GM19452 (cell line): ENCODE measurements at regions not wholly inside any gene's neighbourhood (a gene's known extent, or its start where the extent isn't known, plus 50 kb on each side); places are given as distances from the start of the nearest gene placed in this dataset.

Experiments
- ATAC-seq: cut with Tn5 transposase; IDR thresholded peaks from one replicate; pipeline ENCODE4 v1.9.1; 2021; ENCODE audit not compliant: unreplicated experiment

DNA sequence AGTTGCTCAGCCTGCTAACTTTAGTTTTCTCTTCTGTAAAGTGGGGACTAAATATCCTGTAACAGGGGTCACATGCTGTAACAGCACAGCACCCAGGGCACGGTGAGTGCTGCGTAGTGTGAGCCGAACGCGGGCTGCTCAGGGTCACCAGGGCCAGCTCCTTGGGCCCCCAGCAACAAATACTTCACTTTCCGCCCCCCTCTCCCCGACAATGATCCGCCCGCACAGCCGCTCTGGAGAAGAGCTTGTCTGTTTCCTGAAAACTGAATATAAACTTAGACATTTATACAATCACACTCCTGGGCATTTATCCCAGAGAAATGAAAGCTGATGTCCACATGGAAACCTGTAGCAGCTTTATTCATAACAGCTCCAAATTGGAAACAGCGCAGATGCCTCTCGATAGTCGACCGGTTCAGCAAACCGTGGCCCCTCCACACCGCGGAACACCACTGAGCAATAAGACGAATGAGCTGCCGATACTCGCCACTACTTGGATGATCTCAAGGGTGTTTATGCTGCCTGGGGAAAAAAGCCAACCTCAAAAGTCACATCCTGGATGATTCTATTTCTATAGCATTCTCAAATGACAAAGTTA lies 267.2 kb downstream of the PARN start:
- ATAC-seq = no peak

DNA sequence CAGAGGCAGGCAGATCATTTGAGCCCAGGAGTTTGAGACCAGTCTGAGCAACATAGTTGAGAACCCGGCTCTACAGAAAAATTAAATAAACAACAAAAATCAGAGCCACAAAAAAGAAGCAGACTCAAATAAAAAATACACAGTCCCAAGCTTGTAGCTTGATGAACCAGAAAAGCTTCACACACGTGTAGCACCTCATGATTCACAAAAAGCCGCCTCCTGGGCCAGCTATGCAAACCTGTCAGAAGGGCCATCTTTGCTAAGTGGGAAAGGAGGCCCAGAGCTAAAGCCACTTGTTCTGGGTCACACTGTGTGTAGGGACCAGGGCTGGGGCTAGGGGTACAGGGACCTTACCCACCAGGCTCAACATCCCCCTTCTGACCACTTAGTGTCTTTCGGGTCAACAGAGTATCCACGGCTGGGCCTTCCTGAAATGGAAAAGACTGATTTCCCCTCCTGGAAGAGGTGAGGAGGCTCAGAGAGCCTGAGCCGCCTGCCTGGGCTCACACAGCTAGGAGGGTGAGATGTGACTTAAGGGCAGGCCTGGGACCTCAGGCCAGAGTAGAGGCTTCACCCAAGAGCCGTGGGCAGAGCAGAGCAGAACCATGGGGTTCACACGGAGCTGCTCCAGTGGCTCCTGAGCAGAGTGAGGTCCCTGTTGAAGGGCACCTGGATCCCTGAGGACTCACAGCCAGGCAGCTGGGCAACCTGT lies 269.6 kb downstream of the PARN start:
- no peak for ATAC-seq

DNA sequence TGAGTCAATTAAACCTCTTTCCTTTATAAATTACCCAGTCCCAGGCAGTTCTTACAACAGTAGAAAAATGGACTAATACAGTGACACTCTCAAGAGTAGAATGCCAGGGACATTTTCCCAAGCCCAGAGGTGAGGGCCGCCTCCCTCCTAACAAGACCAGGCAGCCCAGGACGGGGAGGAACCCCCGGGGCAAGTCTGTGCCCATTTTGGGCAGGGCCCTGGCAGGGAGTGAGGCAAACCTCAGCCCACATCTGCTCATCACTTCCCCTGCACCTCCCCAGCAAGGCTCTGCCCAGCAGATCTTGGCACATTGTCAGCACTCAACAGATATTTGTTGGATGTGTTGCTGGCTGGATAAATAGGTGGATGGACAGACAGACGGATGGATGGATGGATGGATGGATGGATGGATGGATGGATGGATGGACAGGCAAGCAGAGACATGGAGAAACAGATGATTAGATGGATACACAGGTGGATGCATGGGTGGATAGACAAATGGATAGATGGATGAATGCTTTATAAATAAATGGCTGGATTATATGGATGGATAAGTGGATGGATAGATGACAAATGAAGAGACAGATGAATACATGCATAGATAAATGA lies 271.3 kb downstream of the PARN start:
- ATAC-seq = no peak

DNA sequence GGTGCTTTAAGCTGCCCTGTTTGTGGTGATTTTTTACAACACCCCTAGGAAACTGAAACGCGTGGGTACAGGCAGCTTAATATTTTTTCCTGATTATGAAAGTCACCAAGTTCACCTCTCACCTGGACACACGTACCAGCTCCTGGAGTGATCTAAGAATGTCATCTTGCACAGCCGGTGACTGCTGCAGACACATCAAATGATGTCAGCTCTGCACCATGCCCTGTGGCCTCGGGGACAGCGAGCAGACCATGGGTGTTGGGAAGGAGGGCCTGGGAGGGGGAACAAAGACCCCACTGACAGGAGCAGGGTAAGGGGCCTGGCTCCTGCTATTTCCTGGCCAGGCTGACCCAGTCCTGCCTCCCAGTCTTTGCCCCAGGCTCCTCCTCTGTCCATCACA lies 272.7 kb downstream of the PARN start:
- no peak for ATAC-seq

DNA sequence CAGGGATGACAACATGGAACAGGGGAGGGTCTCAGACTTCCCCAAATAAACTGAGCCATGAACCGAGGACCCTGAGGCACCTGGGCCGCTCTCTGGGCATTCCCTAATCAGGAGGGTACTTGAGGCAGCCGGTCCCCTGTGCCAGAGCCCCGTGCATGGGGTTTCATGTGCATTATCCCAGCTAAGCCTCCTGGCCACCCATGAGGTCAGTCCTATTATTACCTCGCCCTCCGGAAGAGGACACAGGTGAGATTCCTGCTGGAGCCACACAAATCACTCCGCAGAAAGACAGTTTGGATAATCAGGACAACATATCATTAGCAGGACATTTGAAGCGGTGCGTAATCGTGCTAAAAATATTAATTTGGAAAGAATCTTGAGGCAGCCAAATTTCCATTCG lies 274.0 kb downstream of the PARN start:
- no peak for ATAC-seq

DNA sequence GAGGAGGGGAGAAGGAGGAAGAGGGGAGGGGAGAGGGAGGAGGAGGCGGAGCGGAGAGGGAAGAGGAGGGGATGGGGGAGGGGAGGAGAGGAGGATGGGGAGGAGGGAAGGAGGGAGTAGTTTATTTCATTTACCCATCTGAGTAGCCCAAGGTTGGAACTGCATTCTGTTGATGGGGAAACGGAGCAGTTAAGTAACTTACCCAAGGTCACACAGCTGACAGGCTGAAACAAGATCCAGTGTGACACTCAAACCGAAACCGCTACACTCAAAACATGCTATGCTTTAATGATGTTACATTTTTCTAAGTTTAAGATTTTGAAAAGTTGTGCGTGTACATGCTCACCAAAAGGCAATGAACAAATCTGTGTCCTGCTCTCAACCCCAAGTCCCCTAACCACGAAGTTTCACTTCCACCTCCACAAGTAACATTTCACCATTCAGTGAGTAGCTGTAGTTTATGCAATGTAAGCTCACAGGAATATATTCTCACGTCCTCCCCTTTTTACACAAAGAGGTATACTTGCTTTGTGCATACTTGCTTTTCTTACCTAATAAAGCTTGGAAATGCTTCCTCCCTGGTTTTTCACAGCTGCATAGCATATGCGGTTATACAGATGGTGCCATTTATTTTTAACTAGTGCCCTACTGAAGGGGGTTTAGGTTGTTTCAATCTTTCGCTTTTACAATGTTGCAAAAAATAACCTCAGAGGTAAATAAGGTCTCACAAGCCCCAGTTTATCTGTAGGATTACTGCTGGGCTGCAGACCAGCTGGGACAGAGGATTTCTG lies 275.3 kb downstream of the PARN start:
- ATAC-seq = peak; percentile 92

DNA sequence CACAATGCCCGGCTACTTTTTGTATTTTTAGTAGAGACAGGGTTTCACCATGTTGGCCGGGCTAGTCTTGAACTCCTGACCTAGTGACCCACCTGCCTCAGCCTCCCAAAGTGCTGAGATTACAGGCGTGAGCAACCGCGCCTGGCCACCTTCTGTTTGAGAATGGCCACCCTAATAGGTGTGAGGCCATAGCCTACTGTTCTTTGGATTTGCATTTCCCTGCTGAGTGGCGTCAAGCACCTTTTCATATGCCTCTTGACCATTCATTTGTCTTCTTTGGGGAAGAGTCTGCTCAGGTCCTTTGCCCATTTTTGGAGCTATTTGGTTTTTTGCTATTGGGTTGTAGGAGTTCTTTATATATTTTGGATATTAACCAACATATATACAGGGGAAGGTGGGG lies 276.7 kb downstream of the PARN start:
- ATAC-seq = no peak

DNA sequence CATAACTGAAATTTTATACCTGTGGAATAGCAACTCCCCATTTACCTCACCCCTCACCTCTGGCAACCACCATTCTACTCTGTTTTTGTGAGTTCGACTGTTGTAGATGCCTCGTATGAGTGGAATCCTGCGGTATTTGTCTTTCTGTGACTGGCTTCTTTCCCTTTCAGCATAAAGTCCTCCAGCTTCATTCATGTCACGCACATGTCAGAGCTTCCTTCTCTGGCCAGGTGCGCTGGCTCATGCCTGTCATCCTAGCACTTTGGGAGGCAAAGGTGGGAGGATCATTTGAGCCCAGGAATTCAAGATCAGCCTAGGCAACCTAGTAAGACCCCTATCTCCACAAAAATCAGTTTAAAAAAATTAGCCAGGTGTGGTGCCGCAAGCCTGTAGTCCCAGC lies 278.4 kb downstream of the PARN start:
- no peak for ATAC-seq

DNA sequence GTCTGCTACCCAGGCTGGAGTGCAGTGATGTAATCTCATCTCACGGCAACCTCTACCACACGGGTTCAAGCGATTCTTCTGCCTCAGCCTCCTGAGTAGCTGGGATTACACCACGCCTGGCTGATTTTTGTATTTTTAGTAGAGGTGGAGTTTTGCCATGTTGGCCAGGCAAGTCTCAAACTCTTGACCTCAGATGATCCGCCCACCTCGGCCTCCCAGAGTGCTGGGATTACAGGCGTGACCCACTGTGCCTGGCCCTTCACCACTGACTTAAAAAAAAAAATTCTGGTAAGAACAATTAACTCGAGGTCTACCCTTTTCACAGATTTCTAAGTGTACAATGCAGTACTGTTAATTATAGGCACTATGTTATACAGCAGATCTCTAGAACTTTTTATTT lies 279.4 kb downstream of the PARN start:
- no peak for ATAC-seq

DNA sequence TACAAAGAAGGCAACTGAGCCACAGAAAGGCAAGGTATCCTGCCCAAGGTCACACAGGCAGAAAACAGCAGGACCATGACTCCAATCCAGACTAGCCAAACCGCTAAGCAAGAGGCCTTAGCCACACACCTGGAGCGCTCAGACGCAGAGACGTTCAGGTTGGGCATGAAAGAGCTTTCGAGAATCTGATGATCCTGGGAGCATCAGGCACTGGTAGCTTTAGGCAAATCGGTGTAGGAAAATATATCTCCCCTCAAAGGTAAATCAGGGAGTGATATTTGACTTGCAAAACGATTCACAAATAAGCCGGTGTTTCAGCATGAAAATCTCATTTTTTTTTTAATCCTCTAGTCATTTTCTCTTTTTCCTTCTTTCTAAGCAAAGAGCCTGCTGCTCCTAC lies 279.0 kb downstream of the MRTFB start:
- ATAC-seq = no peak

DNA sequence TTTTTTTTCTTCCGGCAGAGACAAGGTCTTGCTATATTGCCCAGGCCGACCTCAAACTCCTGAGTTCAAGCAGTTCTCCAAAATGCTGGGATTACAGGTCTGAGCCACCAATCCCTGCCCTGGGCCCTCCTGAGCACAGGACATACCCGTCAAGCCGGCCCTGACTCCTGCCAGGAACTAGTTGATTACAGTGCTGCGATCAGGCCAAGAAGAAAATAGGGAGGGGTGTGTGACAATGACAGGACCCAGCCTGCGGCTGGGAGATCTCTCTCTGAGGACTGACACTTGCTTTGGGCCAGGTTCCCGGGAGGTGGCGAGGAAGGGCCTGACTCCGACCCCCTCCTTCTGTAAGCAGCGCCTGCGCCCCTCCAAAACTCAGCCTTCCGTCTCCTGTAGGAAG lies 276.6 kb downstream of the MRTFB start:
- no peak for ATAC-seq

DNA sequence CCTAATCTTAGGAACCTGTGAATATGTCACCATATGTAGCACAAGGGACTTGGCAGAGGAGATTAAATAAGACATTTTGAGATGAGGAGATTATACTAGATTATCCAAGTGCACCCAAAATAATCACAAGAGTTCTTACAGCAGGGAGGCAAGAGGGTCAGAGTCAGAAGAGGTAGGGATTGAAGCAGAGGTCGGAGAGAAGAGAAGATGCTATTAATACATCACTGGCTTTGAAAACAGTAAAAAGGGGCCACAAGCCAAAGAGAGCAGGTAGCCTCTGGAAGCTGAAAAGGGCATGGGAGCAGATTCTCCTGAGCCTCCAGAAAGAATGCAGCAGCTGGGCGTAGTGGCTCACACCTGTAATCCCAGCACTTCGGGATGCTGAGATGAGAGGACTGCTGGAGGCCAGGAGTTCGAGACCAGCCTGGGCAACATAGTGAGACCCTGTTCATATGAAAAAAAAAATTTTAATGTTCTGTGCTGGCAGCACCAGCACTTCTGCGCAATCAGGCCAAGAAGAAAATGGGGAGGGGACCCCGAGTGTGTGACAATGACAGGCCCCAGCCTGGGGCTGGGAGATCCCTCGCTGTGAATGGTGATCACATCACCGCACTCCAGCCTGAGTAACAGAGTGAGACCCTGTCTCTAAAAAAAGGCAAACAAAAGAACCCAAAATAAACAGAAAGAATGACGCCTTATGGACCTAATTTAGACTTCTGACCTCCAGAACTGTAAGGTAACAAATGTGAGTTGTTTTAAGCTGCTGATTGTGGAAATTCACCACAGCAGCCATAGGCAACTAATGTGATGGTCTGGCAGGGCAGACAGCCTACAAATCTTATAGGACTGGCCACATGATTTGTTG lies 275.4 kb downstream of the MRTFB start:
- ATAC-seq = no peak

DNA sequence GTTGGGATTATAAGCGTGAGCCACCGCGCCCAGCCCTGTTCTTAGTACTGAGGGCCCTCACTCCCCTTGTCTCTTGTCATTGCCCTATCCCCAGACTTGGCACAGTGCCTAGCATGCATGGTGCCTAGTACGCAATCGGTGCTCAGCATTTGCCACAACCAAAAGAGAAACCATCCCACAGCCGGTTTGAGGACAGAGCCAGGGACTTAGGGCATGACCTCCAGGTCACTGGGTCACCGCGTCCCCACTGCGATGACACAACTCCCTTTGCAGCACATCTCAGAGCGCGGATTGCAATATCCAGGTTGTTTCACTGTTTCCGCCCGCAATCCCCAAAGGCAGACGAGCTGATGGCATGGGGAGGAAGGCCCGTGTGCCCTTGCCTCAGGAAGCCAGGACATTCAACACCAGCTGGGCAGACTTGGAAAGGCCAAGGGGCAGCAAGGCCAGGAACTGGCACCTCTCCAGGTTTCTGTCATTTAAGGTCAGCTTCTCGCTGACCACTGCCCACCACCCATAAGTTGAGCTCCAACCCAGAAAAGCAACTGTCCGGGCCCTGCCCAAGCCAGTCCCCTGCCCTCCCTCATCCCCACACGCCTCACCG lies 274.5 kb downstream of the MRTFB start:
- ATAC-seq = no peak

DNA sequence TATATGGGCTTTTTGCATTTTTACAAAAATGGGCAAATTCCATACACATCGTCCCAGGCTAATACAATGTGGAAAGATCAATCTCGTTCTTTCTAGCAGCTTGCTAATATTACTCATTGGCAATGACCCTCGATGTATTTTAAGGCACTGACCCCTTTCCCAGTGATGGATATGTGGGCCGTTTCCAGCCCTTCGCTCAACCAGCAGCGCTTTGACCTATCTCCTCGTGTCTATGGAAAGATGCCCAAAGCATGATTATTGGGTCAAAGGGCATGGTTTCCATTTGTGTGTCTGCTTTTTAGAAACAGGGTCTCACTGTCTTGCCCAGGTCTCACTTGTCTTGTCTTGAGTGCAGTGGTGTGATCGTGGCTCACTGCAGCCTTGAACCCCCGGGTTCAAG lies 273.8 kb downstream of the MRTFB start:
- no peak for ATAC-seq

DNA sequence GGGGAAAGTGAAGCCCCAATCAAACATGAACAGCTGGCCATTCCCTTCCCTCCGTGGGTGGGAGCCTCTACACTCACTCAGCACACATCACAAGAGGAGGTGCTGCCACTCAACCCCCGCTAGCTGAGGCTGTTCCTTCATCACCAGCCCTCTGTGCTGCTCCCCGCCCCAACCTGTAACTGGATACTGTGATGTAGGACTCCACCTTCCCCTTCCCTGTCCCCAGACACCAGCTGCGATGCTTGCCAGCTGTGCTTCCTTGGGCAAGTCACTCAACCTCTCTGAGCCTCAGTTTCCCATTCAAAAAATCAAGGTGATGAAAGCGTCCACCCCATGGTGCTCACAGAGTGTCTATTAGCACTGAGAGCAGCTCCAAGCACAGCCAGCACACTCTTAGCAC lies 273.2 kb downstream of the MRTFB start:
- ATAC-seq = no peak

DNA sequence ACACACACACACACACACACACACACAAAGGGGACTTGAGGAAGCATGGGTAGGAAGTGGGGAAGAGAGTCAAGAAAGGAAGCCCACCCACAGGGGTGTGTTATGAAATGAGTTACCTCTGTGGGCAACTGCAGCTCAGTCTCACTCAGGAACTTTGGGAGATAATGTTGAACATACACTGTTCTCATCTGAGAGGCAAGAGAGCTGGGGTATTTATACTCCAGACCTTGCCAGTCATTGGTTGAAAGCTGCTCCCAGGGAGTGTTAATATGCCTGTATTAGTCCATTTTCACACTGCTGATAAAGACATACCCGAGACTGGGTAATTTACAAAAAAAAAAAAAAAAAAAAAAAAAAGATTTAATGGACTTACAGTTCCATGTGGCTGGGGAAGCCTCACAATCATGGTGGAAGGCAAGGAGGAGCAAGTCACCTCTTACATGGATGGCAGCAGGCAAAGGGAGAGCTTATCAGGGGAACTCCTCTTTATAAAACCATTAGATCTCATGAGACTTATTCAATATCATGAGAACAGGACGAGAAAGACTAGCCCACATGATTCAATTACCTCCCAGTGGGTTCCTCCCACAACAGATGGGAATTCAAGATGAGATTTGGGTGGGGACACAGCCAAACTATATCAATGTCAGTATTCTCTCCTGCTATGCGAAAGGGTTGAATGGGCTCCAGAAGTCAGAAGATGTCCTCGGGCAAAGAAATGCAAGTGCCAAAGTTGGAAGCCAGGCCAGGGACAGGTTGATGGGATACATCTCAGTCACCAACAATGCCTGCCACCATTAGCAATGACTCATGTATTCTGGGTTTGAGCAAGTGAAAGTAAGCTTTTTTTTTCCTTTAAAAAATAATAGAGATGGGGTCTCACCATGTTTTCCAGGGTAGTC lies 270.5 kb downstream of the MRTFB start:
- ATAC-seq = no peak

DNA sequence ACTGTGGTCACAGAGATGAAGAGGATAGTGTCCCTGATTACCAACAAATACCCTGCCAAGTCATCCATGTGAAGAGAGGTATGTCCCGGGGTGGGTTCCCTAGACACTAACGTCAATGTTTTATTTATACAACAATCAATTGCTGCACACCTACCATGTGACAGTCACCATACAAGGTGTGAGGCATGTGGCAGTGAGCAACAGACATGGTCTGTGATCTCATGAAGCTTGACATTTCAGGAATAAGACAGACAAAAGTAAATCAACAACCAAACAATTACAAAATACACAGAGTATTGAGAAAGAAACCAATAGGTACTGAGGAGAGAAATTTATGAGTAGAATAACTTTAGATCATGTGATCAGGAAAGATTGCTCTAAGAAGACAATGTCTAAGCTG lies 268.6 kb downstream of the MRTFB start:
- no peak for ATAC-seq

DNA sequence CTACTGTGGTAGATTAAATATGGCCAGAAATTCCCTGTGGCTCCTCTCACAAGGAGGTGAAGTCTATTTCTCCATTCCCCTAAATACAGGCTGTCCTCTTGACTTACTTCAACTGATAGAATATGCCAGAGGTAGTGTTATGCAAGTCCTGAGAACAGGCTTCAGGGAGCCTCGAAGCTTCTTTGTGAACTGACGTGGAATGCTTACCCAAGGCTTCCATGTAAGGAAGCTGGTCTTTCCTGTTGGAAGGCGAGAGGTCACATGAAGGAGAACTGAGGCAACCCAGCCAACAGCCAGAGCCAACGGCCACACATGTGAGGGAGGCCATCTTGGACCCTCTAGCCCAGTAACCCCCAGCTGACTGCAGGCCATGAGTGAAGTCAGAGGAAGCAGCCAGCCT lies 267.9 kb downstream of the MRTFB start:
- no peak for ATAC-seq

DNA sequence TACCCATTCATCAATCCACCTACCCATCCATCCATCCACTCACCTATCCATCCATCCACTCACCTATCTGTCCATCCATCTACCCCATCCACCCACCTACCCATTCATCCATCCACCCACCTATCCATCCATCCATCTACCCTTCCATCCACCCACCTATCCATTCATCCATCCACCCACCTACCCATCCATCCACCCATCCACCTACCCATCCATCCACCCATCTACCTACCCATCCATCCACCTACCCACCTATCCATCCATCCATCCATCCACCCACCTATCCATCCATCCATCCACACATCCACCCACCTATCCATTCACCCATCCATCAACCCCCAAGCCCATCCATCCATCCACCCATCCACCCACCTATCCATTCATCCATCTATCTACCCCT lies 267.1 kb downstream of the MRTFB start:
- ATAC-seq = no peak
